HepG2 (cell line): ENCODE measurements at regions not wholly inside any gene's neighbourhood (a gene's known extent, or its start where the extent isn't known, plus 50 kb on each side); places are given as distances from the start of the nearest gene placed in this dataset.
A peak's percentile ranks its signal among the peaks of the same experiment; 100 is the strongest.

ENCODE experiments used
- ATAC-seq: fragments of 200-7000 bp; cut with Tn5 transposase; 3 replicates; pipeline ENCODE4 v1.9.1; 2020; ENCODE audit warnings: mild to moderate bottlenecking, moderate library complexity
- BruUV-seq: library from RNA; stranded (reverse); fragments of 400-500 nt; replicated peaks from 2 replicates; lab custom pipeline; 2021; lab: Mats Ljungman, UMichigan
- CTCF ChIA-PET: fragments of 300-600 bp; formaldehyde crosslinking; extraction: SDS; loops from one replicate; lab custom pipeline; 2021; ENCODE audit warnings: low total read pairs, inconsistent platforms, low intra/inter-chr PET ratio; lab: Yijun Ruan, JAX
- POLR2A ChIA-PET: fragments of 350-600 bp; sonication (Branson Sonifier 250); formaldehyde crosslinking; loops from one replicate; lab custom pipeline; 2020; ENCODE audit warnings: antibody characterized with exemption, inconsistent platforms; lab: Yijun Ruan, JAX
- DNase-seq: peaks from one replicate; pipeline ENCODE4 v3.0.0-alpha.2; 2015; ENCODE audit warnings: low spot score
- FAIRE-seq: peaks from 3 replicates; lab custom pipeline; 2011; peaks lifted over from hg19 to GRCh38; lab: Jason Lieb, UNC
- H2AFZ ChIP-seq: one replicate; pipeline ENCODE4 v1.6.1; 2011; ENCODE audit warnings: low read length, inconsistent platforms
- H3K27ac ChIP-seq: fragments of 300-600 bp; 3 replicates; pipeline ENCODE4 v1.8.0; 2011; ENCODE audit warnings: mixed run types, mild to moderate bottlenecking, mixed read lengths, low read length, inconsistent platforms; ENCODE audit not compliant: insufficient read depth; ENCODE audit errors: extremely low read length
- H3K27me3 ChIP-seq, 2 experiments: fragments of 200-600 bp in 1 of 2; 2 replicates in 1 of 2; 3 replicates in 1 of 2; pipeline versions ENCODE4 v1.6.0 to v1.8.0; 2011; ENCODE audit warnings: low read length in 2 of 2, mild to moderate bottlenecking in 2 of 2, moderate library complexity in 2 of 2, inconsistent platforms in 1 of 2; ENCODE audit not compliant: insufficient read depth in 2 of 2, control insufficient read depth in 1 of 2
- H3K36me3 ChIP-seq, 2 experiments: fragments of 200-600 bp in 1 of 2; replicated peaks in 1 of 2; 2 replicates in 1 of 2; 3 replicates in 1 of 2; pipeline versions ENCODE4 v1.5.1 to v1.8.0; 2011; ENCODE audit warnings: low read length in 2 of 2, inconsistent platforms in 1 of 2; ENCODE audit not compliant: insufficient read depth in 2 of 2, control insufficient read depth in 1 of 2
- H3K4me1 ChIP-seq: 2 replicates; pipeline ENCODE4 v1.5.1; 2012; ENCODE audit warnings: low read length, inconsistent platforms; ENCODE audit not compliant: insufficient read depth
- H3K4me2 ChIP-seq: 2 replicates; pipeline ENCODE4 v1.6.0; 2011; ENCODE audit warnings: low read depth, low read length, inconsistent platforms
- H3K4me3 ChIP-seq, 3 experiments: fragments of 200-600 bp in 1 of 3; sonication (generic), shearing (Covaris generic) in 1 of 3; replicated peaks in 1 of 3; 2 replicates each; pipeline ENCODE4 v1.5.1; 2011 to 2016; ENCODE audit warnings: low read length in 3 of 3, inconsistent platforms in 2 of 3, low read depth in 2 of 3, mild to moderate bottlenecking in 2 of 3, control low read depth in 1 of 3, mixed read lengths in 1 of 3; ENCODE audit not compliant: insufficient read depth in 1 of 3
- H3K79me2 ChIP-seq: one replicate; pipeline ENCODE4 v1.6.1; 2011; ENCODE audit warnings: low read length, inconsistent platforms; ENCODE audit not compliant: insufficient read depth
- H3K9ac ChIP-seq: 2 replicates; pipeline ENCODE4 v1.6.0; 2011; ENCODE audit warnings: mild to moderate bottlenecking, low read depth, low read length, inconsistent platforms; ENCODE audit not compliant: insufficient read depth
- H3K9me3 ChIP-seq: 2 replicates; pipeline ENCODE4 v1.5.1; 2012; ENCODE audit warnings: mild to moderate bottlenecking, low read length
- H4K20me1 ChIP-seq: 2 replicates; pipeline ENCODE4 v1.6.0; 2011; ENCODE audit warnings: inconsistent platforms, mild to moderate bottlenecking, low read length, moderate library complexity; ENCODE audit not compliant: insufficient read depth
- ATF3 ChIP-seq: sonication (generic); formaldehyde crosslinking; IDR thresholded peaks from 2 replicates; pipeline ENCODE4 v1.4.0; 2020; ENCODE audit warnings: missing genetic modification reagents
- CHD2 ChIP-seq: IDR thresholded peaks from 2 replicates; pipeline ENCODE4 v1.6.1; 2011; ENCODE audit warnings: low read depth, low read length, improper control_type of control experiment
- ERF ChIP-seq: IDR thresholded peaks from 2 replicates; pipeline ENCODE4 v1.6.1; 2018; ENCODE audit warnings: missing biosample characterization, missing genetic modification reagents
- MNT ChIP-seq: fragments of 450-650 bp; IDR thresholded peaks from 2 replicates; pipeline ENCODE4 v1.6.1; 2016
- MTF1 ChIP-seq: sonication (generic); formaldehyde crosslinking; IDR thresholded peaks from 2 replicates; pipeline ENCODE4 v1.5.0; 2020; ENCODE audit warnings: missing genetic modification reagents
- NPAS2 ChIP-seq: sonication (generic); formaldehyde crosslinking; IDR thresholded peaks from 2 replicates; pipeline ENCODE4 v1.8.0; 2022; ENCODE audit warnings: mild to moderate bottlenecking, missing genetic modification reagents, borderline replicate concordance
- SALL2 ChIP-seq: sonication (generic); formaldehyde crosslinking; IDR thresholded peaks from 2 replicates; pipeline ENCODE4 v1.8.1; 2023; ENCODE audit warnings: mild to moderate bottlenecking, missing genetic modification reagents, inconsistent platforms
- SP2 ChIP-seq: sonication (generic); formaldehyde crosslinking; IDR thresholded peaks from 2 replicates; pipeline ENCODE4 v1.5.1; 2020; ENCODE audit warnings: mild to moderate bottlenecking, missing genetic modification reagents
- ZMYM4 ChIP-seq: sonication (generic); formaldehyde crosslinking; IDR thresholded peaks from 2 replicates; pipeline ENCODE4 v1.8.1; 2023; ENCODE audit warnings: mild to moderate bottlenecking, missing genetic modification reagents
- ZNF567 ChIP-seq: sonication (generic); formaldehyde crosslinking; IDR thresholded peaks from 2 replicates; pipeline ENCODE4 v1.8.1; 2023; ENCODE audit warnings: mild to moderate bottlenecking, missing genetic modification reagents, borderline replicate concordance
- ZNF629 ChIP-seq: sonication (generic); formaldehyde crosslinking; conservative IDR thresholded peaks from 2 replicates; pipeline ENCODE4 v1.5.0; 2020; ENCODE audit warnings: missing genetic modification reagents
- WGBS: methylation state at CpG from one replicate; pipeline ENCODE4 v1.1.6; 2017; ENCODE audit warnings: low lambda C conversion rate; 5-methylcytosine and 5-hydroxymethylcytosine counted together
- in situ Hi-C: cut with HindIII; loops from 2 replicates; pipeline ENCODE4 v1.10.0; 2017; ENCODE audit warnings: low pct_unique_long_range_greater_than_20kb; ENCODE audit not compliant: extremely low pct_ligation_motif_present
- intact Hi-C: fragments of 100-400 bp; cut with micrococcal nuclease; formaldehyde crosslinking; loops from one replicate; pipeline ENCODE4 v1.10.0; 2022; ENCODE audit not compliant: unreplicated experiment

- H3K9me3 ChIP-seq: no peaks in the 10 kb centered on the region
- H3K36me3 ChIP-seq: no peaks in the 10 kb centered on the region
- no TSS peak for BruUV-seq
- no peak for TF ChIP-seq CHD2
- peak; percentile 49; the same call in 1 of the 2 replicates for TF ChIP-seq MNT
- TF ChIP-seq, all 625 proteins: peak for 1
- Histone ChIP-seq H4K20me1 (no peaks in the 10 kb centered on the region), H3K4me2 (no peak overlapping the region), H3K4me1 (no peaks in the 10 kb centered on the region), H3K4me3 (no peak overlapping the region), H3K9ac (no peak overlapping the region), H3K27ac (no peak overlapping the region), H3K79me2 (no peaks in the 10 kb centered on the region), H3K27me3 (no peaks in the 10 kb centered on the region), H2AFZ (no peak overlapping the region)
- in situ Hi-C loops: no loop called here
- CTCF ChIA-PET: no interaction called here
- 7% methylated on average over 3 of the region's 4 CpGs for WGBS
- intact Hi-C loops: no loop called here
- FAIRE-seq (no peak), ATAC-seq (no peak), DNase-seq (no peak)
- POLR2A ChIA-PET: no interaction called here
Measured at GRCh38 chr21:16978309-16978895, 534.4 kb upstream of the CXADR start.

GRCh38 chr21:16979574-16979973 is 533.3 kb upstream of the CXADR start:
- H3K4me1 ChIP-seq: no peaks in the 10 kb centered on the region
- H3K79me2 ChIP-seq: no peaks in the 10 kb centered on the region
- no peak for ATAC-seq
- H3K27me3 ChIP-seq: no peaks in the 10 kb centered on the region
- H3K27ac ChIP-seq: no peak overlapping the region
- no peak for DNase-seq
- BruUV-seq: no TSS peak
- FAIRE-seq: no peak
- no peaks in the 10 kb centered on the region for H3K9me3 ChIP-seq
- no peak overlapping the region for H2AFZ ChIP-seq
- no peak overlapping the region for H3K9ac ChIP-seq
- intact Hi-C loops: no loop called here
- TF ChIP-seq MTF1 (CRISPR knock-in tag) (no peak), ZNF567 (no peak), SALL2 (CRISPR knock-in tag) (no peak), ZNF629 (CRISPR knock-in tag) (no peak), NPAS2 (CRISPR knock-in tag) (no peak), ZMYM4 (no peak), ERF (CRISPR knock-in tag) (no peak), SP2 (no peak), ATF3 (CRISPR knock-in tag) (no peak)
- H3K4me3 ChIP-seq: no peak overlapping the region
- H3K36me3 ChIP-seq: no peaks in the 10 kb centered on the region
- ChIA-PET CTCF (no interaction called here), POLR2A (no interaction called here)
- WGBS: 22% methylated on average over 3 of the region's 3 CpGs
- in situ Hi-C loops: no loop called here
- no peak overlapping the region for H3K4me2 ChIP-seq
- H4K20me1 ChIP-seq: no peaks in the 10 kb centered on the region
